GM21515 (cell line): ENCODE measurements at regions not wholly inside any gene's neighbourhood (a gene's known extent, or its start where the extent isn't known, plus 50 kb on each side); places are given as distances from the start of the nearest gene placed in this dataset.
"Not testable (repeated sequence)": the region's sequence is repeated elsewhere in the genome, so short reads cannot be mapped to it uniquely, and the experiment has no call there.

Source experiments
- ATAC-seq: cut with Tn5 transposase; IDR thresholded peaks from one replicate; pipeline ENCODE4 v1.9.1; 2021; ENCODE audit not compliant: unreplicated experiment

GRCh38 chr1:149352205-149352604 is 122.6 kb upstream of the NBPF19 start:
- ATAC-seq, result not testable (repeated sequence)

- ATAC-seq, result not testable (repeated sequence)
These were observed 120.3 kb upstream of the NBPF19 start for GRCh38 chr1:149354579-149354978.

GRCh38 chr1:149355748-149356147 is 119.1 kb upstream of the NBPF19 start:
- not testable (repeated sequence) for ATAC-seq

- ATAC-seq, result not testable (repeated sequence)
These were observed 118.7 kb upstream of the NBPF19 start for GRCh38 chr1:149356152-149356551.

GRCh38 chr1:149360351-149360750 is 114.5 kb upstream of the NBPF19 start:
- ATAC-seq, result not testable (repeated sequence)

GRCh38 chr1:149361310-149361709 is 113.5 kb upstream of the NBPF19 start:
- ATAC-seq, result not testable (repeated sequence)

GRCh38 chr1:149364188-149364981 is 110.5 kb upstream of the NBPF19 start:
- ATAC-seq, result not testable (repeated sequence)

GRCh38 chr1:149366402-149366801 is 108.4 kb upstream of the NBPF19 start:
- not testable (repeated sequence) for ATAC-seq

- not testable (repeated sequence) for ATAC-seq
These were observed 107.3 kb upstream of the NBPF19 start for GRCh38 chr1:149367472-149368044.

- ATAC-seq, result not testable (repeated sequence)
These were observed 106.5 kb upstream of the NBPF19 start for GRCh38 chr1:149368337-149368736.

GRCh38 chr1:149369081-149369480 is 105.8 kb upstream of the NBPF19 start:
- not testable (repeated sequence) for ATAC-seq

GRCh38 chr1:149371955-149372354 is 102.9 kb upstream of the NBPF19 start:
- ATAC-seq, result not testable (repeated sequence)

GRCh38 chr1:149378462-149378861 is 96.4 kb upstream of the NBPF19 start:
- ATAC-seq, result not testable (repeated sequence)

- not testable (repeated sequence) for ATAC-seq
These were observed 84.5 kb upstream of the NBPF19 start for GRCh38 chr1:149390173-149390926.

- ATAC-seq, result not testable (repeated sequence)
These were observed 83.9 kb upstream of the NBPF19 start for GRCh38 chr1:149390931-149391330.

GRCh38 chr1:149395802-149396201 is 79.0 kb upstream of the NBPF19 start:
- ATAC-seq, result not testable (repeated sequence)

GRCh38 chr1:149398527-149398926 is 76.3 kb upstream of the NBPF19 start:
- not testable (repeated sequence) for ATAC-seq

- not testable (repeated sequence) for ATAC-seq
These were observed 66.4 kb upstream of the NBPF19 start for GRCh38 chr1:149408404-149408803.

- ATAC-seq, result not testable (repeated sequence)
These were observed 59.5 kb upstream of the NBPF19 start for GRCh38 chr1:149415373-149415772.

GRCh38 chr1:149418782-149419181 is 56.1 kb upstream of the NBPF19 start:
- not testable (repeated sequence) for ATAC-seq

- ATAC-seq, result not testable (repeated sequence)
These were observed 51.7 kb upstream of the NBPF19 start for GRCh38 chr1:149423122-149423521.
